ENCODE measurements at regions not wholly inside any gene's neighbourhood (a gene's known extent, or its start where the extent isn't known, plus 50 kb on each side); places are given as distances from the start of the nearest gene placed in this dataset.
"Not testable (repeated sequence)": the region's sequence is repeated elsewhere in the genome, so short reads cannot be mapped to it uniquely, and the experiment has no call there.

GRCh38 chrX:121571333-121571732 is 523.9 kb downstream of the GLUD2 start:
- CTCF ChIA-PET: no interaction called here

GRCh38 chrX:121574384-121574783 is 527.0 kb downstream of the GLUD2 start:
- CTCF ChIA-PET; intact Hi-C loops (cut with micrococcal nuclease; ENCODE audit: unreplicated experiment): not testable (repeated sequence)

More at GRCh38 chrX:121571333-121571732, 523.9 kb downstream of the GLUD2 start:
- Histone ChIP-seq H3K27me3 (replicated peaks; ENCODE audit: control insufficient read depth, insufficient read depth, low read length) (no peaks in the 10 kb centered on the region), H3K36me3 (ENCODE audit: control insufficient read depth, insufficient read depth, low read length) (no peaks in the 10 kb centered on the region), H3K4me1 (no peaks in the 10 kb centered on the region), H3K9me3 (no peaks in the 10 kb centered on the region), H3K4me3 (ENCODE audit: low read depth, low read length) (no peak overlapping the region)
- POLR2A ChIA-PET: no interaction called here
- intact Hi-C loops (cut with micrococcal nuclease; ENCODE audit: unreplicated experiment): loop anchor here (1.0 kb wide), 1 partner anchor 263 kb away; no protein-coding TSS in a partner anchor
- Mint-ChIP-seq H3K4me1 (ENCODE audit: low read depth, unreplicated experiment) (no peaks in the 10 kb centered on the region), H3K9me3 (ENCODE audit: unreplicated experiment) (no peaks in the 10 kb centered on the region), H3K36me3 (ENCODE audit: insufficient read depth, unreplicated experiment) (no peaks in the 10 kb centered on the region), H3K27me3 (ENCODE audit: insufficient read depth, unreplicated experiment) (no peaks in the 10 kb centered on the region), H3K27ac (ENCODE audit: unreplicated experiment) (no peak overlapping the region), H3K4me3 (ENCODE audit: unreplicated experiment) (no peak overlapping the region)
- TF ChIP-seq CTCF (IDR thresholded peaks at IDR 0.05; ENCODE audit: insufficient read depth in 1 of 2, low read depth in 1 of 2, low read length in 1 of 2, severe bottlenecking in 1 of 2, unreplicated experiment in 1 of 2): no peak
- BruUV-seq (replicated peaks): no TSS peak
- DNase-seq: peak in 1 of 2 experiments; percentile 5

GRCh38 chrX:121579016-121579760 is 531.8 kb downstream of the GLUD2 start:
- Histone ChIP-seq H3K4me1 (no peaks in the 10 kb centered on the region), H3K9me3 (no peaks in the 10 kb centered on the region), H3K36me3 (ENCODE audit: control insufficient read depth, insufficient read depth, low read length) (no peaks in the 10 kb centered on the region), H3K4me3 (ENCODE audit: low read depth, low read length) (no peak overlapping the region), H3K27me3 (replicated peaks; ENCODE audit: control insufficient read depth, insufficient read depth, low read length) (no peaks in the 10 kb centered on the region)
- H3K36me3 Mint-ChIP-seq (ENCODE audit: insufficient read depth, unreplicated experiment): no peaks in the 10 kb centered on the region
- ChIA-PET POLR2A (no interaction called here), CTCF (no interaction called here)
- intact Hi-C loops (cut with micrococcal nuclease; ENCODE audit: unreplicated experiment): loop anchor here (1.0 kb wide), 2 partner anchors 271 to 789 kb away; no protein-coding TSS in a partner anchor
- no peaks in the 10 kb centered on the region for H3K9me3 Mint-ChIP-seq (ENCODE audit: unreplicated experiment)
- H3K4me1 Mint-ChIP-seq (ENCODE audit: low read depth, unreplicated experiment): no peaks in the 10 kb centered on the region
- BruUV-seq (replicated peaks): no TSS peak
- no peaks in the 10 kb centered on the region for H3K27me3 Mint-ChIP-seq (ENCODE audit: insufficient read depth, unreplicated experiment)
- peak in 1 of 2 experiments; percentile 17 for DNase-seq
- H3K4me3 Mint-ChIP-seq (ENCODE audit: unreplicated experiment): no peak overlapping the region
- H3K27ac Mint-ChIP-seq (ENCODE audit: unreplicated experiment): no peak overlapping the region
- peak in 1 of 2 experiments; percentile 35 for TF ChIP-seq CTCF (IDR thresholded peaks at IDR 0.05; ENCODE audit: insufficient read depth in 1 of 2, low read depth in 1 of 2, low read length in 1 of 2, severe bottlenecking in 1 of 2, unreplicated experiment in 1 of 2)

More at GRCh38 chrX:121574384-121574783, 527.0 kb downstream of the GLUD2 start:
- H3K27ac Mint-ChIP-seq (ENCODE audit: unreplicated experiment); H3K4me3 ChIP-seq (ENCODE audit: low read depth, low read length); H3K27me3 Mint-ChIP-seq (ENCODE audit: insufficient read depth, unreplicated experiment); H3K9me3 Mint-ChIP-seq (ENCODE audit: unreplicated experiment); H3K4me1 ChIP-seq; H3K9me3 ChIP-seq; DNase-seq; BruUV-seq (replicated peaks); H3K27me3 ChIP-seq (replicated peaks; ENCODE audit: control insufficient read depth, insufficient read depth, low read length); H3K4me3 Mint-ChIP-seq (ENCODE audit: unreplicated experiment); H3K36me3 Mint-ChIP-seq (ENCODE audit: insufficient read depth, unreplicated experiment); H3K36me3 ChIP-seq (ENCODE audit: control insufficient read depth, insufficient read depth, low read length); POLR2A ChIA-PET; H3K4me1 Mint-ChIP-seq (ENCODE audit: low read depth, unreplicated experiment): not testable (repeated sequence)

Measured in Caco-2 (cell line).